H1 (cell line): ENCODE measurements at regions not wholly inside any gene's neighbourhood (a gene's known extent, or its start where the extent isn't known, plus 50 kb on each side); places are given as distances from the start of the nearest gene placed in this dataset.

Source experiments
- CTCF ChIA-PET: fragments of 300-600 bp; sonication (Branson Sonifier 250); formaldehyde crosslinking; loops from one replicate; lab custom pipeline; 2021; ENCODE audit not compliant: partially characterized antibody; lab: Charles Lee
- POLR2A ChIA-PET: fragments of 300-600 bp; sonication (Branson Sonifier 250); formaldehyde crosslinking; loops from one replicate; lab custom pipeline; 2021; ENCODE audit warnings: inconsistent platforms; ENCODE audit not compliant: partially characterized antibody; lab: Charles Lee
- DNase-seq, 2 experiments: peaks; one replicate each; pipeline versions ENCODE4 v3.0.0 to v3.0.0-alpha.2; 2010 to 2022; ENCODE audit warnings: low spot score in 2 of 2, low read depth in 1 of 2, mixed read lengths in 1 of 2
- FAIRE-seq: peaks from 2 replicates; lab custom pipeline; 2011; peaks lifted over from hg19 to GRCh38; lab: Jason Lieb, UNC
- H2AFZ ChIP-seq: 2 replicates; pipeline ENCODE4 v1.8.1; 2012; ENCODE audit warnings: low read length, inconsistent platforms
- H2AK5ac ChIP-seq: 2 replicates; pipeline ENCODE4 v1.6.1; 2013; ENCODE audit warnings: low read depth, low read length
- H2BK120ac ChIP-seq: replicated peaks from 2 replicates; pipeline ENCODE3; 2013; ENCODE audit warnings: low read depth, low read length, inconsistent platforms
- H2BK12ac ChIP-seq: 2 replicates; pipeline ENCODE4 v1.6.1; 2013; ENCODE audit warnings: low read depth, low read length
- H2BK15ac ChIP-seq: 2 replicates; pipeline ENCODE4 v1.6.1; 2013; ENCODE audit warnings: low read length
- H2BK20ac ChIP-seq: 2 replicates; pipeline ENCODE4 v1.6.1; 2013; ENCODE audit warnings: low read length
- H2BK5ac ChIP-seq: 2 replicates; pipeline ENCODE4 v1.6.1; 2013; ENCODE audit warnings: low read depth, low read length
- H3K14ac ChIP-seq: 2 replicates; pipeline ENCODE4 v1.6.1; 2013; ENCODE audit warnings: inconsistent platforms; ENCODE audit not compliant: insufficient read length
- H3K18ac ChIP-seq: 2 replicates; pipeline ENCODE4 v1.6.1; 2013; ENCODE audit warnings: low read length; ENCODE audit errors: extremely low read depth
- H3K23ac ChIP-seq: 2 replicates; pipeline ENCODE4 v1.6.1; 2013; ENCODE audit warnings: inconsistent platforms; ENCODE audit not compliant: insufficient read length
- H3K23me2 ChIP-seq: 2 replicates; pipeline ENCODE4 v1.6.1; 2013; ENCODE audit warnings: low read depth, low read length
- H3K27ac ChIP-seq: 2 replicates; pipeline ENCODE4 v1.6.1; 2011; ENCODE audit warnings: low read depth, low read length, inconsistent platforms
- H3K27me3 ChIP-seq, 4 experiments: replicated peaks in 1 of 4; 1 replicate in 1 of 4; 2 replicates in 3 of 4; pipeline versions ENCODE4 v1.6.1 to v1.8.1; 2011 to 2013; ENCODE audit warnings: low read length in 3 of 4, mild to moderate bottlenecking in 3 of 4, inconsistent platforms in 2 of 4, mixed read lengths in 2 of 4, moderate library complexity in 1 of 4; ENCODE audit not compliant: control insufficient read depth in 3 of 4, insufficient read depth in 3 of 4; ENCODE audit errors: extremely low read depth in 1 of 4
- H3K36me3 ChIP-seq, 4 experiments: 2 replicates each; pipeline versions ENCODE4 v1.6.1 to v1.8.1; 2011 to 2013; ENCODE audit warnings: mild to moderate bottlenecking in 4 of 4, low read length in 3 of 4, moderate library complexity in 2 of 4, control low read depth in 1 of 4, inconsistent platforms in 1 of 4; ENCODE audit not compliant: insufficient read depth in 4 of 4, control insufficient read depth in 2 of 4
- H3K4ac ChIP-seq: replicated peaks from 2 replicates; pipeline ENCODE3; 2013; ENCODE audit warnings: low read length, low read depth, mixed read lengths, inconsistent platforms; ENCODE audit not compliant: insufficient read length
- H3K4me1 ChIP-seq, 4 experiments: replicated peaks in 1 of 4; 1 replicate in 1 of 4; 2 replicates in 3 of 4; pipeline versions ENCODE4 v1.6.1 to v1.8.1; 2011 to 2013; ENCODE audit warnings: low read length in 3 of 4, inconsistent platforms in 2 of 4, mixed read lengths in 1 of 4; ENCODE audit not compliant: insufficient read depth in 4 of 4, control insufficient read depth in 3 of 4
- H3K4me2 ChIP-seq, 2 experiments: 2 replicates each; pipeline versions ENCODE4 v1.6.1 to v1.8.1; 2011 to 2013; ENCODE audit warnings: low read depth in 2 of 2, low read length in 2 of 2, control low read depth in 1 of 2, inconsistent platforms in 1 of 2, mild to moderate bottlenecking in 1 of 2; ENCODE audit not compliant: insufficient read depth in 1 of 2
- H3K4me3 ChIP-seq, 4 experiments: fragments of 200-600, 300-600 bp in 1 of 4; sonication (generic), shearing (Covaris generic), sonication (Bioruptor Twin) in 1 of 4; 2 replicates each; pipeline versions ENCODE4 v1.5.1 to v1.8.1; 2011 to 2016; ENCODE audit warnings: low read length in 4 of 4, low read depth in 3 of 4, control low read depth in 2 of 4, inconsistent platforms in 2 of 4, mild to moderate bottlenecking in 2 of 4, mixed read lengths in 1 of 4, moderate library complexity in 1 of 4; ENCODE audit not compliant: insufficient read depth in 2 of 4; ENCODE audit errors: extremely low read depth in 1 of 4
- H3K56ac ChIP-seq: replicated peaks from 2 replicates; pipeline ENCODE3; 2013; ENCODE audit warnings: low read depth, mild to moderate bottlenecking, mixed read lengths, low read length, inconsistent platforms; ENCODE audit not compliant: insufficient read length
- H3K79me1 ChIP-seq: 2 replicates; pipeline ENCODE4 v1.6.1; 2013; ENCODE audit warnings: low read depth, low read length, control low read depth
- H3K79me2 ChIP-seq, 2 experiments: 2 replicates each; pipeline versions ENCODE4 v1.6.1 to v1.8.1; 2012 to 2013; ENCODE audit warnings: low read length in 2 of 2, mild to moderate bottlenecking in 2 of 2, inconsistent platforms in 1 of 2; ENCODE audit not compliant: insufficient read depth in 2 of 2, control insufficient read depth in 1 of 2
- H3K9ac ChIP-seq, 4 experiments: replicated peaks in 1 of 4; 1 replicate in 1 of 4; 2 replicates in 3 of 4; pipeline versions ENCODE4 v1.6.1 to v1.8.1; 2011 to 2013; ENCODE audit warnings: low read depth in 3 of 4, low read length in 3 of 4, control low read depth in 2 of 4, mild to moderate bottlenecking in 2 of 4, moderate library complexity in 2 of 4, inconsistent platforms in 1 of 4; ENCODE audit errors: extremely low read depth in 1 of 4
- H3K9me3 ChIP-seq, 2 experiments: 2 replicates each; pipeline versions ENCODE4 v1.6.1 to v1.8.1; 2012 to 2013; ENCODE audit warnings: mild to moderate bottlenecking in 2 of 2, moderate library complexity in 2 of 2, control low read depth in 1 of 2, inconsistent platforms in 1 of 2, low read depth in 1 of 2, low read length in 1 of 2, mixed read lengths in 1 of 2; ENCODE audit not compliant: insufficient read depth in 2 of 2
- H4K20me1 ChIP-seq, 2 experiments: replicated peaks in 1 of 2; 2 replicates each; pipeline versions ENCODE3 to v1.8.1; 2011 to 2013; ENCODE audit warnings: inconsistent platforms in 2 of 2, low read length in 2 of 2, mild to moderate bottlenecking in 1 of 2; ENCODE audit not compliant: insufficient read depth in 2 of 2, control insufficient read depth in 1 of 2
- H4K5ac ChIP-seq: 2 replicates; pipeline ENCODE4 v1.6.1; 2013; ENCODE audit warnings: low read length, low read depth, mixed read lengths, inconsistent platforms; ENCODE audit not compliant: insufficient read length
- H4K8ac ChIP-seq: 2 replicates; pipeline ENCODE4 v1.8.0; 2013; ENCODE audit warnings: mild to moderate bottlenecking, moderate library complexity, low read length, inconsistent platforms; ENCODE audit not compliant: insufficient read depth; ENCODE audit errors: extremely low read depth
- H4K91ac ChIP-seq: replicated peaks from 2 replicates; pipeline ENCODE3; 2013; ENCODE audit warnings: low read length, mixed read lengths, inconsistent platforms; ENCODE audit not compliant: insufficient read length
- E2F6 ChIP-seq: IDR thresholded peaks from 2 replicates; pipeline ENCODE4 v1.6.1; 2012; ENCODE audit warnings: inconsistent platforms
- YY1 ChIP-seq: IDR thresholded peaks from 2 replicates; pipeline ENCODE4 v1.6.1; 2011; ENCODE audit warnings: low read depth, mild to moderate bottlenecking, low read length
- WGBS, 2 experiments: shearing (Covaris generic) in 1 of 2; methylation state at CpG; one replicate each; pipeline versions ENCODE4 v1.1.6 to v1.1.7; 2013 to 2015; ENCODE audit warnings: low lambda C conversion rate in 2 of 2, mixed read lengths in 2 of 2, inconsistent platforms in 1 of 2, low coverage in 1 of 2, missing lambda C conversion rate in 1 of 2; ENCODE audit not compliant: insufficient replicate concordance in 2 of 2, insufficient coverage in 1 of 2, insufficient read length in 1 of 2; ENCODE audit errors: extremely low coverage in 1 of 2, missing lambda C conversion rate in 1 of 2; 5-methylcytosine and 5-hydroxymethylcytosine counted together

GRCh38 chr10:27618906-27619305, 114.8 kb downstream of the RAB18 start:
- Histone ChIP-seq H2BK12ac (no peak overlapping the region), H3K14ac (no peak overlapping the region), H3K27me3 (no peaks in the 10 kb centered on the region), H3K18ac (no peak overlapping the region), H4K5ac (no peak overlapping the region), H3K4me1 (peaks cover 0 to 9% (median 1%) of the 10 kb centered on the region in 4 experiments; a peak in 2 of 7 replicates), H3K36me3 (no peaks in the 10 kb centered on the region), H3K27ac (no peak overlapping the region), H3K56ac (no peak overlapping the region), H3K79me1 (no peaks in the 10 kb centered on the region), H3K23me2 (no peaks in the 10 kb centered on the region), H3K9me3 (no peaks in the 10 kb centered on the region), H3K4ac (no peak overlapping the region), H3K9ac (no peak overlapping the region), H2AK5ac (no peak overlapping the region), H2BK5ac (no peak overlapping the region), H4K20me1 (no peaks in the 10 kb centered on the region), H4K91ac (no peak overlapping the region), H3K23ac (no peak overlapping the region), H2BK15ac (no peak overlapping the region), H3K79me2 (no peaks in the 10 kb centered on the region), H2BK120ac (no peak overlapping the region), H3K4me3 (no peak overlapping the region), H3K4me2 (no peak overlapping the region), H4K8ac (no peak overlapping the region), H2BK20ac (no peak overlapping the region), H2AFZ (no peak overlapping the region)
- 94% methylated on average over 10 of the region's 10 CpGs; no CpG with 5 or more reads in 1 of the 2 experiments for WGBS, 2 experiments
- no peak for DNase-seq
- no peak for FAIRE-seq
- ChIA-PET CTCF (interaction anchor here (0.6 kb wide), 1 partner anchor 379 kb away, joined by 3 read pairs; no protein-coding TSS in a partner anchor), POLR2A (no interaction called here)
- TF ChIP-seq YY1, result peak; percentile 52; the same call in 1 of the 2 replicates
- TF ChIP-seq E2F6, result no peak
